ENCODE measurements at regions not wholly inside any gene's neighbourhood (a gene's known extent, or its start where the extent isn't known, plus 50 kb on each side); places are given as distances from the start of the nearest gene placed in this dataset.
"Not testable (repeated sequence)": the region's sequence is repeated elsewhere in the genome, so short reads cannot be mapped to it uniquely, and the experiment has no call there.

DNA sequence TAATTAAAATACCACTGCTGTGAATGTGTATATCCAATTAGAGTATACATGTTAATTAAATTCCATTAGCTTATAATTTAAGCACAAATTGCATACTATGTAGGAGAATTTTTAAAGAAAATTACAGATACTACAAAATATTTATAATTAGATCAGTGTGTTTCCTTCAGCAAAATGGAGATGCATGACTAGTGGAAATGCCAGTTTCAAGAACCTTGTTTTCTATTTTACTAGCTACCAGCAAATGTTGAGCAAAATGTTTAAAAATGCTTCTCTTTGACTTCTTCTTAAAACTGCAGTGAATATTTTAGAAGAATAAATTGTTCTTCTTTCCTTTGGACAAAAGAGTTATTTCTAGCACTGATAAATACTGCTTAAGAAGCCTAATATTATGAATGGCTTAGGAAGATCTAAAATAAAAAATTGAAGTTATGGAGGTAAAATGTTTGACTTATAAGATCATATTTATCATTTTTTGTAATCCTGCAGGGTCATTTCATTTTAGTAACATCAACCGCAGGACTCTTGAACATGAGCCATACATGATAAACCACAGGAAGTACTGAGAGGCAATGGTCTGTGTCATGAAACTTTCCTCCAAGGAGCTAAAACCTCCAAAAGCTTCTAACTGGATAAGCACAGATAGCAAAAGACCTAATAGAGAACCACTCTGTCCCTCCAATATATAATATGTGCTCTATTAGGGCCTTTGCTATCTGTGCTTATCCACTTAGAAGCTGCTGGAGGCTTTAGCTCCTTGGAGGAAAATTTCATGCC, 1066.0 kb upstream of the CELF2 start:
- H3K9me3 ChIP-seq = no peaks in the 10 kb centered on the region
- H3K27ac ChIP-seq = no peak overlapping the region
- TF ChIP-seq, protein P1, sequence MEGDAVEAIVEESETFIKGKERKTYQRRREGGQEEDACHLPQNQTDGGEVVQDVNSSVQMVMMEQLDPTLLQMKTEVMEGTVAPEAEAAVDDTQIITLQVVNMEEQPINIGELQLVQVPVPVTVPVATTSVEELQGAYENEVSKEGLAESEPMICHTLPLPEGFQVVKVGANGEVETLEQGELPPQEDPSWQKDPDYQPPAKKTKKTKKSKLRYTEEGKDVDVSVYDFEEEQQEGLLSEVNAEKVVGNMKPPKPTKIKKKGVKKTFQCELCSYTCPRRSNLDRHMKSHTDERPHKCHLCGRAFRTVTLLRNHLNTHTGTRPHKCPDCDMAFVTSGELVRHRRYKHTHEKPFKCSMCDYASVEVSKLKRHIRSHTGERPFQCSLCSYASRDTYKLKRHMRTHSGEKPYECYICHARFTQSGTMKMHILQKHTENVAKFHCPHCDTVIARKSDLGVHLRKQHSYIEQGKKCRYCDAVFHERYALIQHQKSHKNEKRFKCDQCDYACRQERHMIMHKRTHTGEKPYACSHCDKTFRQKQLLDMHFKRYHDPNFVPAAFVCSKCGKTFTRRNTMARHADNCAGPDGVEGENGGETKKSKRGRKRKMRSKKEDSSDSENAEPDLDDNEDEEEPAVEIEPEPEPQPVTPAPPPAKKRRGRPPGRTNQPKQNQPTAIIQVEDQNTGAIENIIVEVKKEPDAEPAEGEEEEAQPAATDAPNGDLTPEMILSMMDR (IDR thresholded peaks at IDR 0.05) = no peak
- H3K36me3 ChIP-seq = no peaks in the 10 kb centered on the region
- ATAC-seq (no peak), DNase-seq (no peak)
- no peaks in the 10 kb centered on the region for H3K27me3 ChIP-seq
- no peaks in the 10 kb centered on the region for H3K4me1 ChIP-seq
- no peak overlapping the region for H3K4me3 ChIP-seq
- intact Hi-C loops (cut with DNase I) = no loop called here

- Histone ChIP-seq H3K4me1 (peaks cover 0 to 4% of the 10 kb centered on the region in 2 donors), H3K4me3 (no peak overlapping the region), H3K27ac (peak overlapping the region in 1 of 2 donors; percentile 26), H3K36me3 (no peaks in the 10 kb centered on the region), H3K27me3 (no peaks in the 10 kb centered on the region), H3K9me3 (peaks cover 0 to 3% of the 10 kb centered on the region in 2 donors)
- TF ChIP-seq, protein P1 (IDR thresholded peaks at IDR 0.05) = no peak
- ATAC-seq (peak; percentile 99), DNase-seq (peak in 1 of 4 donors; percentile 9)
- intact Hi-C loops (cut with DNase I) = no loop called here
Measured at GRCh38 chr10:9957351-9957750, 1060.3 kb upstream of the CELF2 start.

- H3K4me1 ChIP-seq; DNase-seq; intact Hi-C loops (cut with DNase I); H3K4me3 ChIP-seq; H3K36me3 ChIP-seq; H3K9me3 ChIP-seq; H3K27me3 ChIP-seq: not testable (repeated sequence)
- H3K27ac ChIP-seq = peak overlapping the region in 1 of 2 donors; percentile 26
- peak; percentile 59 for ATAC-seq
Measured at GRCh38 chr10:9957876-9958275, 1059.8 kb upstream of the CELF2 start.

GRCh38 chr10:9965341-9965740, 1052.3 kb upstream of the CELF2 start:
- Histone ChIP-seq H3K9me3 (peaks cover 0 to 3% of the 10 kb centered on the region in 2 donors), H3K27ac (no peak overlapping the region), H3K4me1 (no peaks in the 10 kb centered on the region), H3K27me3 (no peaks in the 10 kb centered on the region), H3K36me3 (no peaks in the 10 kb centered on the region), H3K4me3 (no peak overlapping the region)
- intact Hi-C loops (cut with DNase I) = no loop called here
- DNase-seq (no peak), ATAC-seq (no peak)
- TF ChIP-seq, protein P1 (IDR thresholded peaks at IDR 0.05) = no peak

DNA sequence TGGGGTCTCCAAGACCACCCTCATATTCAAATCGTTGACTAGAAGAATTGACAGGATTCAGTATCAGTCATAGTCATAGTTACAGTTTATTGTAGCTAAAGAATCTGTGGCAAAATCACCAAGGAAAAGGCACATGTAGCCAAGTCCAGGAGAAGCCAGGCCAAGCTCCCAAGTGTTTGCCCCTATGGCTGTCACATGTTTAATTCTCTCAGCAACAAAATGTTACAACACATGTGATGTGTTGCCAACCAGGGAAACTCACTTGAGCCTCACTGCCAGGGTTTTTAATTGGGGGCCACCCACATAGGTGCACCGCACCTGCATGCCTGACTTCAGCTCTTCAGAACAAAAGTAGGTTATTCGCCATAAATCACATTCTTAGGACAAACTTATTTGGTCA, 1030.9 kb upstream of the CELF2 start:
- Histone ChIP-seq H3K36me3 (no peaks in the 10 kb centered on the region), H3K4me1 (no peaks in the 10 kb centered on the region), H3K4me3 (no peak overlapping the region), H3K9me3 (peaks cover 0 to 12% of the 10 kb centered on the region in 2 donors), H3K27ac (no peak overlapping the region), H3K27me3 (no peaks in the 10 kb centered on the region)
- ATAC-seq (no peak), DNase-seq (no peak)
- TF ChIP-seq, protein P1 (IDR thresholded peaks at IDR 0.05) = no peak
- intact Hi-C loops (cut with DNase I) = no loop called here

GRCh38 chr10:9987197-9987596, 1030.5 kb upstream of the CELF2 start:
- no peak overlapping the region for H3K4me3 ChIP-seq
- DNase-seq = no peak
- H3K36me3 ChIP-seq = no peaks in the 10 kb centered on the region
- peaks cover 0 to 12% of the 10 kb centered on the region in 2 donors for H3K9me3 ChIP-seq
- TF ChIP-seq, protein P1 (IDR thresholded peaks at IDR 0.05) = no peak
- H3K27ac ChIP-seq = no peak overlapping the region
- ATAC-seq = no peak
- no peaks in the 10 kb centered on the region for H3K27me3 ChIP-seq
- intact Hi-C loops (cut with DNase I) = no loop called here
- H3K4me1 ChIP-seq = no peaks in the 10 kb centered on the region
